DND-41 (cell line): ENCODE measurements at regions not wholly inside any gene's neighbourhood (a gene's known extent, or its start where the extent isn't known, plus 50 kb on each side); places are given as distances from the start of the nearest gene placed in this dataset.

Source experiments
- CTCF ChIP-seq: IDR thresholded peaks from 2 replicates; pipeline ENCODE4 v1.5.1; 2012; ENCODE audit warnings: borderline replicate concordance, low read length, moderate library complexity, mild to moderate bottlenecking; ENCODE audit not compliant: poor library complexity, severe bottlenecking; ENCODE audit errors: extremely low read depth
- EZH2 ChIP-seq: IDR thresholded peaks from 3 replicates; pipeline ENCODE4 v1.6.1; 2012; ENCODE audit warnings: borderline replicate concordance, low read depth, mild to moderate bottlenecking, moderate library complexity, low read length, inconsistent platforms; ENCODE audit not compliant: severe bottlenecking

- TF ChIP-seq CTCF (no peak), EZH2 (no peak)
Observed at GRCh38 chr3:159640225-159640624, 348.4 kb upstream of the IL12A start.
